ENCODE measurements at regions not wholly inside any gene's neighbourhood (a gene's known extent, or its start where the extent isn't known, plus 50 kb on each side); places are given as distances from the start of the nearest gene placed in this dataset.

- no peak for DNase-seq (ENCODE audit: low spot score in 2 of 2)
- Histone ChIP-seq H3K4me1 (peaks cover 3 to 27% of the 10 kb centered on the region in 2 donors), H3K27me3 (no peaks in the 10 kb centered on the region), H3K36me3 (no peaks in the 10 kb centered on the region), H3K9me3 (no peaks in the 10 kb centered on the region), H3K27ac (peak overlapping the region; percentile 67 to 86), H3K4me3 (no peak overlapping the region)
- no peak for TF ChIP-seq CTCF (IDR thresholded peaks at IDR 0.05)
- intact Hi-C loops (cut with DNase I): loop anchor here (10.0 kb wide), 1 partner anchor 368 kb away; the partner anchor contains the start of gene KLF12
Measured at GRCh38 chr13:73767191-73767741, 366.9 kb downstream of the KLF12 start.

GRCh38 chr13:73765651-73766384 is 368.4 kb downstream of the KLF12 start:
- Histone ChIP-seq H3K4me3 (peak overlapping the region in 1 of 2 donors; percentile 32), H3K4me1 (peaks cover 3 to 27% of the 10 kb centered on the region in 2 donors), H3K36me3 (no peaks in the 10 kb centered on the region), H3K27ac (peak overlapping the region; percentile 67 to 86), H3K27me3 (no peaks in the 10 kb centered on the region), H3K9me3 (no peaks in the 10 kb centered on the region)
- peak; percentile 33 to 75 for DNase-seq (ENCODE audit: low spot score in 2 of 2)
- intact Hi-C loops (cut with DNase I): loop anchor here (10.0 kb wide), 1 partner anchor 369 kb away; the partner anchor contains the start of gene KLF12
- TF ChIP-seq CTCF (IDR thresholded peaks at IDR 0.05): no peak

GRCh38 chr13:73759434-73759833 is 374.8 kb downstream of the KLF12 start:
- DNase-seq (ENCODE audit: low spot score in 2 of 2): no peak
- intact Hi-C loops (cut with DNase I): loop anchor here (5.0 kb wide), 1 partner anchor 528 kb away; no protein-coding TSS in a partner anchor

GRCh38 chr13:73757481-73758233 is 376.5 kb downstream of the KLF12 start:
- no peak for TF ChIP-seq CTCF (IDR thresholded peaks at IDR 0.05)
- H3K4me1 ChIP-seq: no peaks in the 10 kb centered on the region
- no peak overlapping the region for H3K4me3 ChIP-seq
- intact Hi-C loops (cut with DNase I): loop anchor here (5.0 kb wide), 1 partner anchor 530 kb away; no protein-coding TSS in a partner anchor
- no peaks in the 10 kb centered on the region for H3K36me3 ChIP-seq
- no peak overlapping the region for H3K27ac ChIP-seq
- no peak for DNase-seq (ENCODE audit: low spot score in 2 of 2)
- no peaks in the 10 kb centered on the region for H3K9me3 ChIP-seq
- no peaks in the 10 kb centered on the region for H3K27me3 ChIP-seq

More at GRCh38 chr13:73759434-73759833, 374.8 kb downstream of the KLF12 start:
- no peaks in the 10 kb centered on the region for H3K27me3 ChIP-seq
- no peaks in the 10 kb centered on the region for H3K4me1 ChIP-seq
- H3K36me3 ChIP-seq: no peaks in the 10 kb centered on the region
- no peak overlapping the region for H3K4me3 ChIP-seq
- H3K27ac ChIP-seq: no peak overlapping the region
- no peaks in the 10 kb centered on the region for H3K9me3 ChIP-seq
- no peak for TF ChIP-seq CTCF (IDR thresholded peaks at IDR 0.05)

GRCh38 chr13:73754727-73755292 is 379.4 kb downstream of the KLF12 start:
- H3K36me3 ChIP-seq: no peaks in the 10 kb centered on the region
- H3K9me3 ChIP-seq: no peaks in the 10 kb centered on the region
- H3K4me1 ChIP-seq: no peaks in the 10 kb centered on the region
- peak; percentile 25 to 71 (median 58) for TF ChIP-seq CTCF (IDR thresholded peaks at IDR 0.05)
- no peak for DNase-seq (ENCODE audit: low spot score in 2 of 2)
- H3K27me3 ChIP-seq: no peaks in the 10 kb centered on the region
- H3K27ac ChIP-seq: no peak overlapping the region
- H3K4me3 ChIP-seq: no peak overlapping the region
- intact Hi-C loops (cut with DNase I): loop anchor here (5.0 kb wide), 2 partner anchors 532 to 1462 kb away; no protein-coding TSS in a partner anchor
